ENCODE measurements at regions not wholly inside any gene's neighbourhood (a gene's known extent, or its start where the extent isn't known, plus 50 kb on each side); places are given as distances from the start of the nearest gene placed in this dataset.
A peak's percentile ranks its signal among the peaks of the same experiment; 100 is the strongest.
"Not testable (repeated sequence)": the region's sequence is repeated elsewhere in the genome, so short reads cannot be mapped to it uniquely, and the experiment has no call there.

DNA sequence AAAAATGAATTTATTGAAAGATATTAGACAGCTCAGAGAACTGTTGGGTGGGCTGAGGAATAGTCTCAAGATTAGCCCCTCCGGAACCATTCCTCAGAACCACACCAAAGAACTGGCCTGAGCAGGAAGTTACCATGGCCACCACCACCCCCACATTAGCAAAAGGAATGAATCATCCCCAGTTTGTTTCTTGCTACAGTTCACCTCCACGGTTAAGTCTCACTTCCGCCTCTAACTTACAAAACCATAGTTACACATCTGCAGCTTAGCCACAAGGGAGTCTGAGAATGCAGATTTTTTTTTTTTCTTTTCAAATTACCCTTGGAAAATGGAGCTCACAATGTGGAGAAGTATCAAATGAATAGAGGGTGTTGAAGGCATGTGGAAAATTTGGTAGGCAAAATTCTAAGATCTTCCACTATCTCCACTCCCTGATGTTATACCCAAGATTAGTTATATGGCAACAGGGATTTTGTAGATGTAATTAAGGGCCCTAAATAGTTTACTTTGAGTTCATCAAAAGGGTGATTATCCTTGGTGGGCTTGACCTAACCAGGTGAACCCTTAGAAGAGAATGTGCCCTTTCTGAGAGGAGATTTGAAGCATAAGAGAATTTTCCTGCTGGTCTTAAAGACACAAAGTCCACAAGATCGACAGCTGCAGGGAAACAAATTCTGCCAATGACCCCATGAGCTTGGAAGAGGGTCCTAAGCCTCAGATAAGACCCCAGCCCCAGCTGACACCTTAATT is 129.8 kb upstream of the KRR1 start:
- DNase-seq (ENCODE audit: low read depth): peak; percentile 38

DNA sequence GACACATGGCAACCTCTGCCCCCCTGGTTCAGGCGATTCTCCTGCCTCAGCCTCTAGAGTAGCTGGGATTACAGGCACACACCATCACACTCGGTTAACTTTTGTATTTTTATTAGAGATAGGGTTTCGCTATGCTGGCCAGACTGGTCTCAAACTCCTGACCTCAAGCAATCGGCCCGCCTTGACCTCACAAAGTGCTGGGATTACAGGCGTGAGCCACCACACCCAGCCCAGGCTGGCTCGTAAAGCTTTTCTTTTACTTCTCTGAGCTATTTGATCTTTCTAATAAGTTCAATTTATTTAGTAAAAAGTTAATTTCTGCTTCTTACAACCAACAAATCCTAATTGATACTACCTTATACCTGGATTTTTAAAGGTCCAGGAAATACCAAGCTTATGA is 127.4 kb upstream of the KRR1 start:
- DNase-seq (ENCODE audit: low read depth): no peak

DNA sequence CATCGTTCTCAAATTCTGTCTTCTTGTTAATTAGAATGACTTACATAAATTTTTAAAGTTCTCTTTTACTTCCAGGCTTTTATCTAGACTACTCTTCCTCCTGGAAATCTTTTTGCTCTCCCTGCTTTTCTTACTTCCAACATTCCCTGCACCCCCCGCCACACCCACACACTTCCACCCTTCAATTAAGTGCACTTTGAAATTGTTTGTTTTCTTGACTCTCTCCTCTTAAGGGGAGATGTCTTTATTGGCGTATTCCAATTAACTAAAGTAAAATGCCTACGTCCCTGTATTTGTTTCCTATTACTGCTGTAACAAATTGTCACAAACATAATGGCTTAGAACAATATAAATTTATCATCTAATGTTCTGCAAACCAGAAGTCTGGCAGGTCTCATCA is 125.2 kb upstream of the KRR1 start:
- DNase-seq (ENCODE audit: low read depth): no peak

DNA sequence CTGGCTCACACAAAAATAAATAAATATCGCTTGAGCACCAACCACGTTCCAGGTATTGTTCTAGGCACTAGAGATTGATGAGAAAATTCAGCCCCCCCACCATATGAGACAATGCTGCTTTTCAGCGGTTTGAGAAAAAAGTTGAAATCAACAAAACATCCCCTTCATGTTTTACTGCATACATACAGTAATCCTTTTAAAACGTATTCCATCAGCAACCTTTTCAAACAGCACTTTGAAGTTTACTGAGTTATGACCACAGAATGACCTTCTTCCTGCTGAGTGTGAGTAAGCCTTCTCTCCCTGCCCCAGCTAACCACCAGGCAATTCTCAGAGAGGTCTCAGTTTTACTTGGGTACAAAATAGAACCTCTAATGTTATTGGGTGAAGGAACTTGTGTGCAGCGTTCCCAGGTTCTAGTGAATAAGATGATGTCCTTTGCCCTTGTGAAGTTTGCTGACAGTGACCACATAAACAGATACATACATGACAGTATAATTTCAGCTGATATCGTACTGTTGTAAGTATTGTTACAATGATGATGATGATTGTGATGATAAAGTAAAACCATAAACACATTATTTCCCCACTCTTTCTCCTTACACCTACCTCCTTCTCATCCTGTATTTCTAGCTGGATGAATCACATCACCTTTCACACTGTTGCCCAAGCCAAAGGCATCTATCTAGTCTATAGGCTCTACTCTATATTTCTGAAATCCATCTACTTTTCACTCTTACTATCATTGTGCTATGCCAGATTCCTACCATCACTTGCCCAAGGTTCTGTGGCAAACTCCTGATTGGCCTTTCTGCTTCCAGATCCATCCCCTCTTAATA is 124.4 kb upstream of the KRR1 start:
- no peak for DNase-seq (ENCODE audit: low read depth)

DNA sequence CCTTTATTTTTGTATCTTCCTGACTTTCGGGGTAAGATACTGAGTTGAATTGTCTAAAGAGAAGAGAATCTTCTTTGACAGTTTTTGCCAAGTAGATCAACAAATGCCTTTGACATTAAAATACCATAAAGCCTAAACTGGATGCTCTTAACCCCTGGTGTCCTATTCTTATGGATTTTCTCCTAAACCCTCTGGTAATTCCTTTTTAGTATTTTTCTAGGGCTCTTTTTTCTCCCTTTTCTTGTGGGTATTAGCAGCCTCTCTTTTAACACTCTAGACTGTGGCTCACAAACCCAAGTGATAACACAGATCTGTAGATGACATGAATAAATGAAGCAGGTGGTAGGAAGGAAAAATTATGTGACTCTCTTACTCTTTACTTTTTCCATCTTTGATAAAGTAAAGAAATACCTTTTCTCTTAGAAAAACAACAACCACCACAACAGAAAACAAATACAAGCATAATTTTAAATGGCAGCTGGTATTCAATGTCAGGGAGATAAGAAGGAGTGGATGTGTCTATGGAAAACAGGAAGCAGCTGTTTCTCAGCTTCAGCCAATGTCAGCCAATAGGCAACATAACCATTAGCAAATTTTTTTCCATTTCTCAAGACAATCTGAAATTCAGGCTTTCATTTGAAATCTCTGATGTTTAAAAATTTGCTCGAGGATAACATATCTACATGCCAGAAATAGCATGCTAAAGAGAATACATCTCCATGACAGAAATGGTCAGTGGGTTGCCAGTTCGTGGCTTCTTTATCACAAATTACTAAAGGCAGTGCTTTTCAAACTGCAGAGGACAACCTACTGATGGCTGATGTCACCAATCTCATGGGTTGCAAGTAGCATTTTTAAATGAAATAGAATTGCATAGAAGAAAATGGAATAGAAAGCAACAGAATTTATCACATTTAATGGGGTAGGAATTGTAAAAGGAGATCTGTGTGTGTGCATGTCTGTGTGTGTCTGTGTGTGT is 123.1 kb upstream of the KRR1 start:
- DNase-seq (ENCODE audit: low read depth): no peak

DNA sequence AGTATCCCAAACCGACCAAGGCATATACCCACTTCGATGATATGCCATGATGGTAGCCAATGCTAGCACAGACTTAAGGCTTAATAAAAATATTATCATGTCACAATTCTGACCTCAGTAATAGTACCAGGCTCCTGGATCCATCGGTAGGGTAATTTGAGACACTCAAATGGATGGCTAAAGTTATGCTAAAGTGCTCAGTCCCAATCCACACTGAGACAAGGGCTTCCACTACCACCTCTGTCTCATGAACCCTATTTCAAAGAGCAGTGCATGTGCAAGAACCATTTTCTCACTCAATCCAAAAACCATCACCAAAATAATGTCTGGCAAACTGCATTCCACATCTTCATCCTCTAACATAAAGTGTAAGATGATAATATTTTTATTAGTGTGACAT is 122.4 kb upstream of the KRR1 start:
- DNase-seq (ENCODE audit: low read depth): no peak

DNA sequence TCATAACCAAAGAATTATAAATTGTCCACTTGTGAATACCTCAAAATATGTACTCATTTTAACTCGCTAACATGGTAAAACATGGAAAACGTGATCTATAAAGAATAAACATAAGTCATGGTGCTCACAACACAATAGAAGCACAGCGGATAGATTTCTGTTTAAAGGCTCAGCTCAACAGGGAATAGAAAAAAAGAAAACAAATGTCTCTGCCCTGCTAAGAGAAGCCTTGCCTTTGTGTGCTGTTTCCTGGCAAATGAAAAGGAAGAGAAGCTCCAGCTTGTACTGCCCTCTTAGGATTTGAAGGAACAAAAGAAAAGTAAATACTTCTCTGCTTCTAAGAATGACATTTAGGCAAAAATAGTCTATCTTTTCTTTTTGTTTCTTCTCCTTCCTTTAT is 121.0 kb upstream of the KRR1 start:
- DNase-seq (ENCODE audit: low read depth): no peak

DNA sequence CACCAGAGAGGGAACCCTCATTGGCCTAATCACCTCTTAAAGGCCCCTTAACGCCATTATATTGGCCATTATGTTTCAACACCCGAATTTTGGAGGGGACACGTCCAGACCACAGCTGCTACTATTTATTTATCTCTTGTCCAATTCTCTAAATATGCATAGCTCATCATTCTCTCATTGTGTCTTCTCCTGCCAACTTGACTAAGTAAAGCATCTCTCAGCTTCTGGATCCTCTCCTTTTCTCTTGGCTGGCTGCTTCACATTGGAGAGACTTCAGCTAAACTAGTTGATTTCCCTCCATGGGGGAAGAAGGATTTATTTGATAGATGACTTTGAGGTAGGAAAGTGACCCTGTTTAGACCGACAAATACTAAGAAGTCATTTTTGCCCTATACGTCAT is 120.4 kb upstream of the KRR1 start:
- DNase-seq (ENCODE audit: low read depth): no peak

DNA sequence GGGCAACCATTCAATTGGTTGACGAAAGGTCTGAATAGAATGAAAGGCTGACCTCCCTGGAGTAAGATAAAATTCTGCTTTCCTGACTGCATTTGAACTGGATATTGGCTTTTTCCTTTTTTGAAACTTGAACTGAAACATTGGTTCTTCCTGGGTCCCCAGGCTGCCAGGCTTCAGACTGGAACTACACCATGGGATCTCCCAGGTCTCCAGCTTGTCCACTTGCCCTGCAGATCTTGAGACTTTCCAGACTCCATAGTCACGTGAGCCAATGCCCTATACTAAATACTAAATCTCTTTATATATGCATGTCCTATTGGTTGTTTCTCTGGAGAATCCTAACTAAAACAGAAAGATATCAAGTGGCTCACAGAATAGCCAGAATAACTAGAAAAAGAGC is 118.7 kb upstream of the KRR1 start:
- DNase-seq (ENCODE audit: low read depth): no peak

DNA sequence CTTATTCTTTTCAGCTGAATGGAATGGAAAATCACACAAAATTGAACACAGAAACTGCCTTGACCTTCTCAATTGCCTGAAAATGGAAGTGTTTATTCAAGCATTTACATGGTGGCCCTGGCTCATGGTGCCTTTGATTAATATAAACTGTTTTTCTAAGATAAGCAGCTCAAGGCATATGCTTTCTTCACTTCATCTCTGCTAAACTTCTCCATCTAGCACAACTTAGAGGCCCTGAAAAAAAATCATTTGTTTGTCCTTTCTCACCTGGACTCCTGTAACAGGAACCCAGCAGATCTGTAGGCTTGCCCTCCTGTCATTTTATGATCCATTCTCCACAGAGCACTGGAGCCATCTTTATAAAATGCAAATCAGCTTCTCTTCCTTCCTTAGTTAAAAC is 117.5 kb upstream of the KRR1 start:
- no peak for DNase-seq (ENCODE audit: low read depth)

DNA sequence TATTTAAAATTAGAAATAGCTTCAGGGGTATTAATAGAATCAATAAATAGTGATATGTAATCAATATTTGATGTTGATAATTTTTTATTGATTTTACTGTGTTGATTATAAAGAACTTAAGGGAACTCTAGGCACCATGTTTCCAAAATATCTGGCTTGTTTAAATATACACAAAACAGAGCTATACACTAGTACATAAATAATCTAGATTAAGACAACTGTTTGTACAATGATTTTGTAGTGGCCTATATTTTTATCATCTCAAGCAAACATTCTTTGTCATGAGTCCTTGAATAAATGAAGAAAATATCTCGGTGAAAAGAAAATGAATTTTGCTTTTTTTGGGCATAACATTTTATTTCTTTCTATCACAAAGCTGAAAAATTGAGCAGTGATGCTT is 117.1 kb upstream of the KRR1 start:
- DNase-seq (ENCODE audit: low read depth): no peak

DNA sequence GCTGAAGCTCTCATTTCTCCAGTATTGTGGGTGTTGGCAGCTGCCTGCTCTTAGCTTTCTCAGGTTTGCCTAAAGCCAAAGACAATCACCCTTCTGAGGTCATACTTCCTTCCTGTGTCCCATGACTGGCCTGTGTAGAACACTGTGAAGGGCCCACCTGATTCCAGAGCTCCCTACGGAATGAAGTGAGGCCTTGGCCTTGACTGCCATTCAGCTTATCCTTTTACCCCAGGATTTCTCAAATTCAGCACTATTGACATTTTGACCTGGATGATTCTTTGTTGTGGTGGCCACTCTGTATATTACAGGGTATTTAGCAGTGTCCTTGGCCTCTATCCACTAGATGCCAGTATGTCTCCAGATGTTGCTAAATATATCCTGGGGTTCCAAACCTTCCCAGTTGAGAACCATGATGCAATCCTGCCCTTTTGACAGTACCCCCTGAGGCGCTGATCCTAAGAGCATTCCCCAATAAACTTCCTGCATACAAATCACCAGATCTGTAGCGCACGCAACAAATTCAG is 112.3 kb upstream of the KRR1 start:
- DNase-seq (ENCODE audit: low read depth): no peak

DNA sequence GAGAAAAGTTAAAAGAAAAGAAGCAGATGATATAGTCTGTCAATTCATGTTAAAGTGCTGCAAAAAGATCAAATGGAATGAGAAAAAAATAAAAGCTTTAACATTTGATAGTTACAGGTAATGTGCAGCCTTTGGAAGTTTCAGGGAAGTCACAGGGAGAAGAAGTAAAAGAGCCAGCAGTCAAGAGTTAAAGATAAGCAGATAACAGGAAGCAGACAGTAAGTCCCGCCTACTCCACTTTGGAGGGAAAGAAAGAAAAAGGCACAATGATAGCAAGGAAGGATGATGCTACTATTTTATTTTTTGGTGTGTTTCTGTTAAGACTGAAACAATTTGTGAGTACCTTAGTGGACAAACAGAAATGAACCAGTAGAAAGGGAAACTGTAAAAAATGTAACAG is 111.1 kb upstream of the KRR1 start:
- no peak for DNase-seq (ENCODE audit: low read depth)

DNA sequence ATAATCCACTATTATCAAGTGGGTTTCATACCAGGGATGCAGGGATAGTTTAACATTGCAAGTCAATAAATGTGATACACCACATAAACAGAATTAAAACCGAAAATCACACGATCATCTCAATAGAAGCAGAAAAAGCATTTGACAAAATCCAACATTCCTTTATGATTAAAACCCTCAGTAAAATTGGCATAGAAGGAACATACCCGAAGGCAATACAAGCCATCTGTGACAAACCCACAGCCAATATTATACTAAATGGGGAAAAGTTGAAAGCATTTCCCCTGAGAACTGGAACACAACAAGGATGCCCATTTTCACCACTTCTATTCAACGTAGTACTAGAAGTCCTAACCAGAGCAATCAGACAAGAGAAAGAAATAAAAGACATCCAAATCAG is 103.0 kb upstream of the KRR1 start:
- not testable (repeated sequence) for DNase-seq (ENCODE audit: low read depth)

DNA sequence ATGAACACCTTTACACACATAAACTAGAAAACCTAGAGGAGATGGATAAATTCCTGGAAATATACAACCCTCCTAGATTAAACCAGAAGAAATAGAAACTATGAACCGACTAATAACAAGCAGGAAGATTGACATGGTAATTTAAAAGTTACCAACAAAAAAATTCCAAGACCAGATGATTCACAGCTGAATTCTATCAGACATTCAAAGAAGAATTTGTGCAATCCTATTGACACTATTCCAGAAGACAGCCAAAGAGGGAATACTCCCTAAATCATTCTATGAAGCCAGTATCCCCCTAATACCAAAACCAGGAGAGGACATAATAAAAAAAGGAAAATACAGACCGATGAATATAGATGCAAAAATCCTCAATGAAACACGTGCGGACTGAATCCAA is 102.6 kb upstream of the KRR1 start:
- no peak for DNase-seq (ENCODE audit: low read depth)

DNA sequence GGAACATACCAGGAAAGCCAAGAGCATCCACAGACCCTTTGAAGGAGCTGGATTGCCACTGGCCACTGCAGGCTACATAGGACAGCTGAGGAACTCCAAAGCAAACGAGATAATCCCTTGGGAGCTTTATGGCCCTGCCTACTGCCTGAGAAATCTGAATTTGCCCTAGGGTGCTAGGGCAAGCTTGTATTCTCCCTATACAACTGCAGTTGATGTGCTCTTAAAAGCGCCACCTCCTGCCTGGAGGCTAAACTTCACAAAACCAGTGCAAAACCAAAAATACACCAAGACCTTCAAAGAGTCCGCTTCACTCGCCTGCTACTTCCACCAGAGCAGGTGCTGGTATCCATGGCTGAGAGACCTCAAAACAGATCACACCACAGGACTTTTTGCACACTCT is 99.6 kb upstream of the KRR1 start:
- DNase-seq (ENCODE audit: low read depth): no peak

DNA sequence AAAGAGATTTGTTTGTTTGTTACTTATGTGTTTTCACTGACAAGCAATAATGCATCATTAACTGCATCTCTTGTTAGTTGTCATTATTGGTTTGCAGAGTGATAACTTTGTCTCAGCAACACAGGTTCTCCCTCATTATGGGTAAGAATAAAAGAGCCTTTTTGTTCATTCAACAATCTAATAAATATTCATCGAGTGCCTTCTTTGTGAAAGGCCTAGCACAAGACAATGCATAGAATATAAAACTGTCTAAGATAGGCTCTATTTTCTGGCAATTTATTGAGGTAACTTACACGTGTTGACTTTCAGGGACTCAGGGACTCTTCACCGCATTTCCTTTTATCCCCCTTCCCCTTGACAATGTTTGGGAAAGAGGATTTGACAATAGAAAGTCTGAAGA is 95.5 kb upstream of the KRR1 start:
- DNase-seq (ENCODE audit: low read depth): no peak

DNA sequence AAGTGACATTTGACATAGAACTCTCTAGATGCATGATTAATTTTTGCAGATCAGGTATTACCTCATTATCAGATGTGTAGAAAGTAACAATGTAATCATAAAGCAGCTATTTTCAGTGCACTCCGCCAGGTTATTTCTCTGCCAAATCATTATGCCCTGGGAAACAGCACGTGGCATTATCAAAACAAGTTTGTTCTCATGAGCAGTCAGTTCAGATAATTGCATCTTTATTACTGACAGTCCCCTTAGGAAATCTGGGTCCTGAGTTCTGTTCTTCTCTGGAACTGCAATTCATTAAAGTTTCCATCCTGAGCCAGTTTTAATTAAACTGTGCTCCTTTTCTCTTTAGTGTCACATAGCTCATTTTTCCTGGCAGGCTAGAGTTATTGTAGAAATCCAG is 94.7 kb upstream of the KRR1 start:
- DNase-seq (ENCODE audit: low read depth): no peak

DNA sequence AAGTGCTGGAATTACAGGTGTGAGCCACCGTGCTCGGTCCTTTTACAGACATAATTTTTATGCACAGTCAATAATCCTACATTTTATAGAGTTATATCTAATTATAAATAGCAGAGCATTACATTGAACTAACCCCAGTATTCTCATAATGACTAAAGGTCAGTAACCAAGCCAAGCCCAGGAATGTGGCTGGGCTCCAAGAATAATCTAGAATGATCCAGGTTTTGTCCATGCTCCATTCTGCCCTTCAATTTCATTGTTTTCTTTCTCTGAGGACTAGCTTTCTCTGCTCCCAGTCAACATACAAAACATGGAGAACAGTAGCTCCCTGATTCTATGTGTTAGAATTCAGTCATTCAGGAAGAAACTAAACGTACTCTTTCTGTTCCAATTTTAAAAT is 92.1 kb upstream of the KRR1 start:
- no peak for DNase-seq (ENCODE audit: low read depth)

DNA sequence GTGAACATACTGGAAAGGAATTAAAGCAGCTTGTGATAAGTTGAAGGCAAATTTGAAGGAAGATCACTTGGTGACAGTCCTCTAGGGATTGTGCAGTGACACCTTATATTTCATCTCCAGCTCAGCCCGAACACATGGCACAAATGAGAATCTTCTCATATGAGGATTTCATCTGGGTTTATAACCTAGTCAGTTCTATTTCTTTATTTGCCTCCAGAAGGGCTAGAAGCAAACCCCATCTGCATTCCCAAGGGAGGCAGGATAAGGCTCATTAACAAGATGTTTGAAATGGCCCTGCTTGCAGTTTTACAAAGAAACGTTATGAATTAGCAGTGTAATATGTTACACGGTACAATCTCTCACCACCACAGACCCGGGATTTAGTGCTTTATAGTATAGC is 90.7 kb upstream of the KRR1 start:
- no peak for DNase-seq (ENCODE audit: low read depth)

DNA sequence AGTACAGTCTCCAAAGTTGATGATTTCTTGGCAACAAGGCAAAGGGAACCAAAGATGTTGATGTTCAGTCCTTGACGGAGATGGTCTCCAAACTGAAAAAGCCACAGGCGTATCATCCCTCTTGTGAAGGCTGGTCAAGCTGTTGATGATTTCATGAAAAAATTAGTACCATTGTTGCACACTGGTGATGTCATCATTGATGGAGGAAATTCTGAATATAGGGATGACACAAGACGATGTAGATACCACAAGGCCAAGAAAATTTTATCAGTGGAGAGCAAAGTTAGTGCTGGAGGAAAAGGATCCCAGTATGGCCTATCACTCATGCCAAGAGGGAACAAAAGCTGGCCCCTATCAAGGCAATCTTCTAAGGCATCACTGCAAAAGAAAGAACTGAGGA is 88.7 kb upstream of the KRR1 start:
- DNase-seq (ENCODE audit: low read depth): no peak

DNA sequence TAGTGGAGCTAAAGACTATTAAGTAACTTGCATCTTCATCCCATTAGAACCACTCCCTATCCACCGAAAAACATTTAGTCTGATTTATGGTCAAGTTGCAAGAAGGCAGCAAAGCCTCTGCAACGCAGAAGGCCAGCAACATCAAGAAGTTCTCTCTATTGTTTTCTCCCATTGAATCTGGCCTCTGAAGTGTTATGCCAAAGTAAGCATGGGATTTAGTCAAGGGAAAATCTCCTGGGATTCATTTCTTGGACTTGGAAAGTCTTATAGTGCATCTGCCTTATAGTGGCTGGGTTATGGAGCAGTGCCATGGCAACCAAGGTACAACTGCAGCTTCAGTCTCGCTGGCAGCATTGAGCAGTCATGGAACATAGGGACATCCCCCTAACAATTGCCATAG is 87.7 kb upstream of the KRR1 start:
- DNase-seq (ENCODE audit: low read depth): no peak

All from activated T-cell treated with anti-CD3 and anti-CD28 coated beads for 24 hours (primary cell).